HUES6 (cell line): ENCODE measurements at regions not wholly inside any gene's neighbourhood (a gene's known extent, or its start where the extent isn't known, plus 50 kb on each side); places are given as distances from the start of the nearest gene placed in this dataset.

Source experiments
- H3K27ac ChIP-seq: 2 replicates; pipeline ENCODE4 v1.7.0; 2013; ENCODE audit warnings: low read depth, mild to moderate bottlenecking, low read length, inconsistent platforms
- H3K27me3 ChIP-seq: 2 replicates; pipeline ENCODE4 v1.6.1; 2013; ENCODE audit warnings: low read length; ENCODE audit not compliant: control insufficient read depth, insufficient read depth
- H3K36me3 ChIP-seq: 2 replicates; pipeline ENCODE4 v1.6.1; 2013; ENCODE audit warnings: low read length; ENCODE audit not compliant: control insufficient read depth, insufficient read depth
- H3K4me1 ChIP-seq: 2 replicates; pipeline ENCODE4 v1.6.1; 2013; ENCODE audit warnings: low read length; ENCODE audit not compliant: control insufficient read depth, insufficient read depth
- H3K4me3 ChIP-seq: 2 replicates; pipeline ENCODE4 v1.5.1; 2013; ENCODE audit warnings: low read depth, low read length
- H3K9ac ChIP-seq: one replicate; pipeline ENCODE4 v1.6.1; 2013; ENCODE audit warnings: mild to moderate bottlenecking, low read length
- H3K9me3 ChIP-seq: 2 replicates; pipeline ENCODE4 v1.6.1; 2013; ENCODE audit warnings: low read depth, low read length; ENCODE audit not compliant: control insufficient read depth, insufficient read depth

DNA sequence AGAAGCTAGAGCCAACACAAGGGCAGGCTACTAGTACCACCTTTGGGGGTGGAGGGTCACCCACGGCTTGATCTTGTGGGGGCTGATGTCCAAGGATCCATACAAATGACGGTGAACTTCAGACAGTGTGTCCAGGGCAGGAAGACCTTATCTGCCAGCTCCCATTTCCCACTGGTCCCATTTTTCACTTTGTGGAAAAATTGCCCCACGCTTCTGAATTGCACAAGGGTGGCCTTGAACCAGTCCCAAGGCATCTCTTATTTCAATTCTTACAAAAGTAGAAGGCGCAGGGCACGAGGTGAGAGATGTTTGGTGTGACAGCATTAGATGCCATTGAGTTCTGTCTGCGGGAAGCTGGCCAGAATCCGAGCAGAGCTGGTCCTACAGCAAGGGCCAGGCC, 252.7 kb upstream of the CELF2 start:
- H3K4me1 ChIP-seq: no peaks in the 10 kb centered on the region
- no peaks in the 10 kb centered on the region for H3K27me3 ChIP-seq
- no peak overlapping the region for H3K27ac ChIP-seq
- no peak overlapping the region for H3K9ac ChIP-seq
- no peak overlapping the region for H3K4me3 ChIP-seq
- H3K9me3 ChIP-seq: no peaks in the 10 kb centered on the region
- no peaks in the 10 kb centered on the region for H3K36me3 ChIP-seq

DNA sequence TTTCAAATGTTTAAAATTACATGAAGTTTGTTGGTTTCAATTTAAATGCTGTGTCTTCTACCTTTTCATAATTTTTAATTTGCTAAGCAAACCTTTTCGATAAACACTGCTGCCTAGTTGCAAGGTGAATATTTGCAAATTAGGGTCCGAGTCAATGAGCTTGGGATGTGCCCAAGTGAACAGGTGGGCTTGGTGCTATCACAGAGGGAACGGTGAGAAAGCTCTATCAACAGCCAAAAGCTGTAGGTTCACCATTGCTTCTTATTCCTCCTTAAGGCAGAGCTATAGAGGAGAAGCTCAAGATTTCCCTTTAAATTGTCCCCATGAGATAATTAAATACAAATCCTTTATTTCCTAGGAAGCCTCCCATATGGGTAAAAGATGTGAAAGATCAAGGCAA, 245.3 kb upstream of the CELF2 start:
- Histone ChIP-seq H3K36me3 (no peaks in the 10 kb centered on the region), H3K9me3 (no peaks in the 10 kb centered on the region), H3K27ac (no peak overlapping the region), H3K27me3 (no peaks in the 10 kb centered on the region), H3K4me1 (no peaks in the 10 kb centered on the region), H3K9ac (no peak overlapping the region), H3K4me3 (no peak overlapping the region)

DNA sequence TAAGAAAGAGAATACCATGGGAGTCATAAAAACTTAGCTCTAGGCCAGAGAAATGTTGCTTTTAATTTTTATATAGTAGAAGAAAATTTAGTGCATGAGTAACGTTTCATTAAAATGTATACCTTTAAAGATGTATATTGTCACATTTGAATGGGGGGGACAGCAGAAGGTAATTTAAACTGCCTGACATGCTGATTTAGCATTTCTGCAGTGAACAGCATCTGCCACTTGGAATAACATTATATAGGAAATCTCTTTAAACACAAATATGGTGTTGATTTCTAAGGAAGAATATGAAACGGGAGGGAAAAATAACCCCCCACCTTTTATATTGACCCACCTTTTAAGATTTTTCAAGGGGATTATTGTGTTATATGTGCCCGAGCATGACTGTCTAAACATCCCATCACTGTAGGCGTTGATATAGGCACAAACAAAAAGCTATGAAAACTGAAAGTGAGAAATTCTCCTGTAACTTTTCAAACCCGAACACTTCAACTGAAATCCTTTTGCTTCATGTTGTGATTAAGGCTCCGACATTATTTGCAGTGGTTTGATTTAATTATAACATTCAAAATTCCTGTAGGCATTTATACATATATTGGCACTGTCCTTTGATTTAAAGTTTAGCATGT, 244.7 kb upstream of the CELF2 start:
- no peak overlapping the region for H3K4me3 ChIP-seq
- H3K9me3 ChIP-seq: no peaks in the 10 kb centered on the region
- H3K27me3 ChIP-seq: no peaks in the 10 kb centered on the region
- H3K9ac ChIP-seq: no peak overlapping the region
- no peak overlapping the region for H3K27ac ChIP-seq
- no peaks in the 10 kb centered on the region for H3K36me3 ChIP-seq
- no peaks in the 10 kb centered on the region for H3K4me1 ChIP-seq

DNA sequence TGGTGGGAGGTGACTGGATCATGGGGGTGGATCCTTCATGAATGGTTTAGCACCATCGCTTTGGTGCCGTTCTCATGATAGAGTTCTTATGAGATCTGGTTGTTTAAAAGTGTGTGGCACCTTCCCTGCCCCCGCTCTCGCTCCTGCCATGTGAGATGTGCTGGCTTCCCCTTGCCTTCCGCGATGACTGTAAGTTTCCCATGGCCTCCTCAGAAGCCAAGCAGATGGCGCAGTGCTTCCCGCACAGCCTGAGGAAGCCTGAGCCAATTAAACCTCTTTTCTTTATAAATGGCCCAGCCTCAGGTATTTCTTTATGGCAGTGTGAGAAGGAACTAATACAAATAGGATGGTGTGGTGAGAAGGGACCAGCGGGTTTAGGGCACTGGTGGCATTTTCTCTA, 243.3 kb upstream of the CELF2 start:
- no peak overlapping the region for H3K4me3 ChIP-seq
- H3K4me1 ChIP-seq: no peaks in the 10 kb centered on the region
- no peak overlapping the region for H3K27ac ChIP-seq
- H3K9me3 ChIP-seq: no peaks in the 10 kb centered on the region
- no peaks in the 10 kb centered on the region for H3K27me3 ChIP-seq
- H3K36me3 ChIP-seq: no peaks in the 10 kb centered on the region
- H3K9ac ChIP-seq: no peak overlapping the region

DNA sequence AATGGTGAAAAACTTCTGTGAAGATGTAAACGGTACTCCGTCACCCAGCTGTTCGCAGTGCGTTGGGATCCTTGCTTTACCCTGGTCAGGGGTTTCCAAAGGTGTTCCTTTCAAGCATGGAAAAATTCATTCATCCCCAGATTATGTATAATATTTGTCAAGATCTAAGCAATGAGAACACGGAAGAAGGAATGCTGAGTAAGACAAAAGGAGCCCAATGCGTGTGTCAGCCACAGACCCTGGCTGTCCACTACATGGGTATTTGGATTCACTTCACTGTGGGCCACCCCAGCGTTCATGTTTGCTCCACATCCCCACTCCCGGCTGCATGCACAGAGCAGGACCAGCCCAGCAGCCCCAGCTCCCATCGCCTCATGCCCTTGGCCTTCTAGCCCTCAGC, 241.3 kb upstream of the CELF2 start:
- Histone ChIP-seq H3K36me3 (no peaks in the 10 kb centered on the region), H3K27ac (no peak overlapping the region), H3K9ac (no peak overlapping the region)

DNA sequence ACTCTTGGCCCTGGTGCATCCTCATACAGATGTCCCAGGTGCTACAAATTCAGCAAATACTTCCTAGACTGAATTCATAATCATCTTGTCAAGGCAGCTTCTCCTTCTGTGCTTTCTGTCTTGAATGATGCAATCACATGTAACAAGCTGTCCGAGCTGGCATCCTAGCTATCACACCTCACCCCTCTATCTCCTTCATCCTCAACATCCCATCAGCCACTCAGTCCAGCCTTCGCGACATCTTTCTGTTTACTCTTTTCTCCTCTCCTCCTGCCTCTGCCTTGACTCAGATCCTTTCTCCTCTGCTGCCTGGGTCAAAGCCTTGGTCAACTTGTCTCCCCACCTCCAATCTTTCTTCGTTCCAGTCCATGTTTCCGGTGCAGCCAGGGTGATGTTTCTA, 240.4 kb upstream of the CELF2 start:
- H3K36me3 ChIP-seq: no peaks in the 10 kb centered on the region
- no peaks in the 10 kb centered on the region for H3K4me1 ChIP-seq
- no peaks in the 10 kb centered on the region for H3K27me3 ChIP-seq
- no peak overlapping the region for H3K9ac ChIP-seq
- no peak overlapping the region for H3K27ac ChIP-seq
- no peak overlapping the region for H3K4me3 ChIP-seq
- H3K9me3 ChIP-seq: 0 out of 2 replicates have a peak, but pooled peaks cover 6% of the 10 kb centered on the region

More for the DNA sequence above, 241.3 kb upstream of the CELF2 start:
- no peak overlapping the region for H3K4me3 ChIP-seq
- H3K9me3 ChIP-seq: 0 out of 2 replicates have a peak, but pooled peaks cover 3% of the 10 kb centered on the region
- H3K4me1 ChIP-seq: no peaks in the 10 kb centered on the region
- no peaks in the 10 kb centered on the region for H3K27me3 ChIP-seq

DNA sequence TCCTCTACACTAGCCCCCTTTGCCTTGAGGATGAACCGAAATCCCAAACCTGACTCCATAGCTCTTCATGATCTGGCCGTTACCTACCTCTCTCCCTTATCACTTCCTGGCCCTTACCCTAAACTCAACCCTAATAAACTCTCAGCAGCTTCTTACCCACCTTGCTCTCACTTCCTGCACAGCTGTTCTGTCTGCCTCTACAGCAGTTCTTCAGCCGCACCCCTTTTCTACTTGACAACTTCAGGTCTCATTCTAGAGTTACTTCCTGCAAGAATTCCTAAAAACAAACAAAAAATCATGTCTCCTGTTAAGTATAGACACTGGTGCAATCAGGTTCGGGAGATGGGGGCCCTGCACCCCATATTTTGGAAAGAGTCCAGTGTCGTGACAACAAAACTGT, 239.9 kb upstream of the CELF2 start:
- no peak overlapping the region for H3K9ac ChIP-seq
- H3K27ac ChIP-seq: no peak overlapping the region
- no peaks in the 10 kb centered on the region for H3K4me1 ChIP-seq
- no peak overlapping the region for H3K4me3 ChIP-seq
- H3K27me3 ChIP-seq: no peaks in the 10 kb centered on the region
- H3K9me3 ChIP-seq: 0 out of 2 replicates have a peak, but pooled peaks cover 6% of the 10 kb centered on the region
- H3K36me3 ChIP-seq: no peaks in the 10 kb centered on the region

DNA sequence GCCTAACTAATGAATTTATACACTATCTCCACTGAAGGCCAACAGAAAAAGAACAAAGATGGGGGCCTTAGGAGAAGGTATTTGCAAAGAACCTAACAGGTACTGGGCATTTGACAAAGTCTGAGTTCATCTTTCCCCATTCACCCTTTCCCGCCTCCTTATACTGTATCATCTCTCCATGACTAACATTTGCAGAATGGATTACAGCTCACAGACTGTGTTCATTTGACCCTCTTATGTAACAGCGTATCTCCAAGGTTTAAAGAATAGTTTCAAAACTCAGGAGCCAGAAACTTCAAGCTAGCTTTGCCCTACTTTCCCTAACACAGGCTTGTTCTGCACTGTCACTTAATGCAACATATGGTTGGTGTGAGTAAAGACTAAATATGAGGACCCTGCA, 238.7 kb upstream of the CELF2 start:
- no peaks in the 10 kb centered on the region for H3K4me1 ChIP-seq

DNA sequence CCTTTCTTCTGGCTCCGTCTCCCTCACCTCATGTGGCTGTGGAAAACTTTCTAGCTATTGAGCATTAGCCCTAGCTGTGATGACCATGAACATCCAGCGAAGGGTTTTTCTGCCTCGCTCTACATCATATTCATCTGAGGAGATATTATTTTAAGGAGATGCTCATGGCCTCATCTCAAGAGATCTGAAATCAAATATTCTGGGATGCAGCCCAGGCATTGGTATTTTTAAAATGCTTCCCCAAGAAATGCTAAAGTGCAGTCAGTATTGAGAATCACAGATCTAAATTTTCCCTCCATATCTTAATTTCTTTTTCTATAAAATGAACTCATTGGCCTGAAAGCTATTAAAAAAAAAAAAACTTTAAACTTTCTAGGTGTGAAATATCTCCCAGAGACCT, 238.2 kb upstream of the CELF2 start:
- Histone ChIP-seq H3K36me3 (no peaks in the 10 kb centered on the region), H3K9me3 (peaks cover 16% of the 10 kb centered on the region), H3K27me3 (no peaks in the 10 kb centered on the region), H3K4me1 (no peaks in the 10 kb centered on the region), H3K9ac (no peak overlapping the region), H3K4me3 (no peak overlapping the region), H3K27ac (no peak overlapping the region)

More for the DNA sequence above, 238.7 kb upstream of the CELF2 start:
- H3K27me3 ChIP-seq: no peaks in the 10 kb centered on the region
- H3K27ac ChIP-seq: no peak overlapping the region
- H3K36me3 ChIP-seq: no peaks in the 10 kb centered on the region
- no peak overlapping the region for H3K4me3 ChIP-seq
- H3K9me3 ChIP-seq: peaks cover 11% of the 10 kb centered on the region
- no peak overlapping the region for H3K9ac ChIP-seq

DNA sequence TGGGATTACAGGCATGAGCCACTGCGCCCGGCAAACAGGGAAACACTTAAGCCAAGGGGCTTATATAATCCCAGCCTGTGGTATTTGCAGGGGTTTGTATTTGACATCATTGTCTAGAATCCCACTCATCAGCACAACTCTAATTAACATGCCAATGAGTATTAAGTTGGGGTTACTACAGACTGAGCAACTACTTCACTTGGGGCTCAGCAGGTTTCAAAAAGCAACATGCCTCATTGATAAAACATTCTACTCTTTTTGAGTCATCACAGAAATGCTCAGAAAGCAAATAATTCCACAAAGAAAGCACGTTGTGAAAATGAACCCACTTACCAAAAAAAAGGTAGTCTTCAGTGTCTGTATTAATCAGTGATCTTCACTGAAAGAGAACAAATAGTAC, 236.9 kb upstream of the CELF2 start:
- H3K36me3 ChIP-seq: no peaks in the 10 kb centered on the region
- no peaks in the 10 kb centered on the region for H3K4me1 ChIP-seq
- H3K4me3 ChIP-seq: no peak overlapping the region
- peaks cover 25% of the 10 kb centered on the region for H3K9me3 ChIP-seq
- no peak overlapping the region for H3K27ac ChIP-seq
- no peaks in the 10 kb centered on the region for H3K27me3 ChIP-seq
- H3K9ac ChIP-seq: no peak overlapping the region

DNA sequence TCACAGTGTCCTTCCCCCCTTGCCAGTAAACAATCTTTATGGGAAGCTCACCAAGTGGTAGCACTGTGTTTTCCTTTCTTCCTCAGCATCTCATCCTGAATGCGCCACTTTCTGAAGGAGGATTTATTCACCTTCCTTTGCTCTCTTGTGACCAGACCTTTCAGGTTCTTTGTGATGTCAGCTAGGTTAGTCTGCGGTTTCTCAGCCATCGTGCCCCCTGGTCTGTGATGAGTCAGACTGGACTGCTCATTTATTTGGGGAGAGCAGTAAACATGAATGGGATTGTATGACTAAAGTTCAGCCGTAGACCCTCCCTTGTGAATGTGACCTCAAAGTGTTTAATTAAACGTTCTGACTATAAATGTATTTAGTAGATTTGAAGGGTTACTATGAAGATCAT, 235.1 kb upstream of the CELF2 start:
- Histone ChIP-seq H3K4me3 (no peak overlapping the region), H3K27me3 (no peaks in the 10 kb centered on the region), H3K27ac (no peak overlapping the region), H3K9me3 (peaks cover 29% of the 10 kb centered on the region), H3K36me3 (no peaks in the 10 kb centered on the region), H3K9ac (no peak overlapping the region), H3K4me1 (no peaks in the 10 kb centered on the region)

DNA sequence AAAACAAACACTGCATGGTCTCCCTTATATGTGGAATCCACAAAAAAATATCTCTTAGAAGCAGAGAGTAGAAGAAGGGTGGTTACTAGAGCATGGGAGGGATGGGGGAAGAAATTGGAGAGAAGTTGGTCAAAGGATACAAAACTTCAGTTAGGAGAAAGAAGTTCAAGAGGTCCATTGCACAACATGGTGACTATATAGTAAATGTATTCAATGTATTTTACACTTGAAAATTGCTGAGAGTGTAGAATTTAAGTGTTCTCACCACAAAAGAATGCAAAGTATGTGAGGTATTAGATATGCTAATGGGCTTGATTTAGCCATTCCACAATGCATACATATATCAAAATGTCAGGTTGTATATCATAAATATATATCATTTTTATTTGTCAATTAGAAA, 232.0 kb upstream of the CELF2 start:
- Histone ChIP-seq H3K4me1 (no peaks in the 10 kb centered on the region), H3K27me3 (no peaks in the 10 kb centered on the region), H3K27ac (no peak overlapping the region), H3K36me3 (no peaks in the 10 kb centered on the region), H3K9ac (no peak overlapping the region), H3K9me3 (peaks cover 29% of the 10 kb centered on the region), H3K4me3 (no peak overlapping the region)
